ENCODE measurements at regions not wholly inside any gene's neighbourhood (a gene's known extent, or its start where the extent isn't known, plus 50 kb on each side); places are given as distances from the start of the nearest gene placed in this dataset.
"Not testable (repeated sequence)": the region's sequence is repeated elsewhere in the genome, so short reads cannot be mapped to it uniquely, and the experiment has no call there.

DNA sequence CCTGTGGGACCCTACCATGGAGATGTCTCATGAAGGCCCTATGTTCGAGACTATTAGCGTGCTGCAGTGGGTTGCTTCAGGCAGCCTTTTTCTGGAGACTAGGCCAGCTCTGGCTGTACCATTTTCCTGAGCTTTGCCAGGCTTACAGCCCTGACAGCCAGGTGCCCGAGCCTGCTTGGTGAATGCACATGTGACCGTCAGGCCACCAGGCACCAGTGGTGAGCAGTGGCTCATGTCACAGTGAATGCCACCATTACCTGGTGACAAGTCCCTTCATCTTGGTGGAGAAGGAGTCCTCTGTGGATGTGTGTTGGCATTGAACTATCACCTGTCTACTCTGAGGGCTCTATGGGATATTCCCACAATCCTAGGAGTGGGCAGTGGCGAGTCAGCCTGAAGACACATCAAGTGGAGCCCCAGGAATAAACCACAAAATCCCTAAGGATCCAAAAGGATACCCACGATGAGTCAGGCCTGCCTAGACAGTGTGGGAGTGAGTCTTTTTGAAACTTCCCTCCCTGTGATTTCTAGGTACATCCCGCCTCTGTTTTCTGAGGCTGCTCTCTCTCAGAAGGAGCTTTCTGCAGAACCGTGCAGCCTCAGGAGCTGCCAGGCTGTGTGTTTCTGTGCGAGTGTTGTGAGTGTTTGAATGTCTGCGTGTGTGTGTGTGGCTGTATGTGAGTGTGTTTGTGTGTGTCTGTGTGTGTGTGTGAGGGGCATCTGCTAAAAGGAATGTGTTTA lies 282.0 kb upstream of the ZNF337 start:
- TF ChIP-seq CTCF, POLR2A (IDR thresholded peaks at IDR 0.05): not testable (repeated sequence)

Data from transverse colon (tissue), 3 donors.